COLO668 (cell line): ENCODE measurements at regions not wholly inside any gene's neighbourhood (a gene's known extent, or its start where the extent isn't known, plus 50 kb on each side); places are given as distances from the start of the nearest gene placed in this dataset.

Experiments used
- DNase-seq: peaks from one replicate; lab custom pipeline; 2025; ENCODE audit not compliant: unreplicated experiment; lab: John Stamatoyannopoulos, UW

- peak; percentile 22 for DNase-seq
These were observed 225.6 kb upstream of the CRY1 start for GRCh38 chr12:107318806-107319532.

DNA sequence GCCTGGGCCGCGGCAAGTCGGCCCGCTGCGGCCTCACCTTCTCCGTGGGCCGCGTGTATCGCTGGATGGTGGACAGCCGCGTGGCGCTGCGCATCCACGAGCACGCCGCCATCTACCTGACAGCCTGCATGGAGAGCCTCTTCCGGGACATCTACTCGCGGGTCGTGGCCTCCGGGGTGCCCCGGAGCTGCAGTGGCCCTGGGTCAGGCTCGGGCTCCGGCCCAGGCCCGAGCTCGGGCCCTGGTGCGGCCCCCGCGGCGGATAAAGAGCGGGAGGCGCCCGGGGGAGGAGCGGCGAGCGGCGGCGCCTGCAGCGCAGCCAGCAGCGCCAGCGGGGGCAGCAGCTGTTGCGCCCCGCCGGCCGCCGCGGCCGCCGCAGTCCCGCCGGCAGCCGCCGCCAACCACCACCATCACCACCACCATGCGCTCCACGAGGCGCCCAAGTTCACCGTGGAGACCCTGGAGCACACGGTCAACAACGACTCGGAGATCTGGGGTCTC is 226.2 kb upstream of the CRY1 start:
- DNase-seq: no peak

- DNase-seq: no peak
These were observed 226.9 kb upstream of the CRY1 start for GRCh38 chr12:107320033-107320928.

DNA sequence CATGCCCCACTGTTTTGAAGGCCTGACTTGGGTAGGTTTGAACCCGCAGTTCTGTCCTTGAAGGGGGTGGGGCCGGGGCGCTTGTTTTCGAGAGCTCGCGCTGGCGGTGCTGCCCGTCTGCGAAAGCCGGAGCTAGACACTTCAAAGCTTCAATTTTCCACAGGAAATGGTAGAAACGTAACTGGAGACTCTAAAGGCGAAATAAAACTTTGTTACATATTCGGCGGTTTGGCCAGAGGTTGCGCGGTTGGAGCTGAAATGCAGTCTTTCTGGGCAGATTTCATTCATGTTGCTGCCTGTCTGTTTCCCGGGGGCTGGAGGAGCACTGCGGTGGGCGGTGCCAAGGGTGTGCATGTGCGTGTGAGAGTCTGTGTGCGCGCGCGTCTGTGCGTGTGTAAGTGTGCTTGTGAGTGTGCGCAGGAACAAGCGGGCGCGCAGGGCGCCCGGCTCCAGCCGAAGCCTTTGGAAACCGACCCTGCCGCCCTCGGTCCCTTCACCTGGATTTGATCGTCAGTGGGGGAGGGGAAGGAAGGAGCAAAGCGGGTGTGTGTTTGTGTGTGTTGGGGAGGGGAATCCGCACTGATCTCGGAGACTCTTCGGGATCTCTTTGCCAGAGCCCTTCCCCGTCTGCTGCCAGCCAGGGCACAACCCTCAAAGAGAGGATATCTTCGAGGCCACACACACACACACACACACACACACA is 227.7 kb upstream of the CRY1 start:
- DNase-seq: no peak

DNA sequence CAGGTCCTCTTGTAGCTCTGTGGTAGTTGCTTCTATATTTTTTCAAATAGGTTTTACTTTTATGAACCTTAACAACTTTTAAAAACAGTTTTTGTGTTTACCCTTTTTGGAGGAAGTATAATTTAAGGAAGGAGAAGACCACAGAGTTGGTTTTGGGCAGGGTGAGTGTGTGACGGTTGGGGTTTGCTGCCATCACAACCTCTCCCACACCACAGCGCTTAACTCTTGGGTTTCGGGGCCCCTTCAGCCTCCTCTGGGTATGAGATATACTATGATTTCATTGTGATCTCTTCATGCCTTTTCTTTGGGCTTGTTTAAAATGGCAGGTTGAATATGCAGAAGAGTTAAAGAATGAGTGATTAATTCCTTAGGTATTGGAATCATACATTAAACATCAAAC is 228.7 kb upstream of the CRY1 start:
- DNase-seq: no peak

GRCh38 chr12:107325075-107325608 is 231.8 kb upstream of the CRY1 start:
- no peak for DNase-seq

DNA sequence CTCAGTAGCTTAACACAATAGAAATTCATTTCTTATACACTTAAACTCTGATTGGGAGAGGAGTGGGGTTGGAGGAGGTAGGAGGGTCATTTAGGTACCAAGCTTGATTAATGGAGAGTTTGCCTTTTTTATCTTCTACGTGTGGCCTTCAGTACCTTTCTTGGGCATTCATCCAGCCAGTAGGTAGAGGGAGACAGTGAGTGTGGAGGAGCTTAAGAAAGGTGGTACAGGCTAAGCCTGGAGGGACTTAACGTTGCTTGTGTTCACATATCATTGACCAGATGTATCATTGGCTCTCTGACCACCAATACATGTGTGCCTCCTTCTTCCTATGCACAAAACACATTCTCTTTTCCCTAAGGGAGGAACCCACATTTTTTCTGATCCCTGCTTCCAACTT is 232.9 kb upstream of the CRY1 start:
- DNase-seq: no peak

DNA sequence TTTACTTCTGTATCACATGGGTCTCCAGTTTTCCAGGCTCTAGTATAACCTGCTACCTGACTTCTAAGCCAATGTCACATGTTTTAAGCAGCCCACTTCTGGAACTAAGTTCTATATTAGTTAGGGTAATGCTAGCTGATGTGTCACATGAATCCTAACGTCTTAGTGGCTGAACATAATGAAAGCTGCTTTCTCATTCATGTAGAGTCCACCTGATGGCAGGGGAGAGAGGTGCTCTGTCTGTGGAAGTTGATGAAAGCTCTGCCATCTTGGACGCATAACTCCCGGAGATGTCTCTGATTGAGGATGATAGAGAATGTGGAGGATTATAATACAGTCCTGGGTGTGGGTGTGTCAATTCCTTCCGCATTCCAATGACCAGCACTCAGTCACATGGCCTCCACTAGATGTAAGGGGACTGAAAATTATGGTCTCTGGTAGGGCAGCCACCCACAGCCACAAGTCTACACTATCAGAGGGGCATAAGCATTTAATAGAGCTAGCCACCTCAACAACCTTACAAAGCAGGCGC is 234.4 kb upstream of the CRY1 start:
- DNase-seq: no peak

DNA sequence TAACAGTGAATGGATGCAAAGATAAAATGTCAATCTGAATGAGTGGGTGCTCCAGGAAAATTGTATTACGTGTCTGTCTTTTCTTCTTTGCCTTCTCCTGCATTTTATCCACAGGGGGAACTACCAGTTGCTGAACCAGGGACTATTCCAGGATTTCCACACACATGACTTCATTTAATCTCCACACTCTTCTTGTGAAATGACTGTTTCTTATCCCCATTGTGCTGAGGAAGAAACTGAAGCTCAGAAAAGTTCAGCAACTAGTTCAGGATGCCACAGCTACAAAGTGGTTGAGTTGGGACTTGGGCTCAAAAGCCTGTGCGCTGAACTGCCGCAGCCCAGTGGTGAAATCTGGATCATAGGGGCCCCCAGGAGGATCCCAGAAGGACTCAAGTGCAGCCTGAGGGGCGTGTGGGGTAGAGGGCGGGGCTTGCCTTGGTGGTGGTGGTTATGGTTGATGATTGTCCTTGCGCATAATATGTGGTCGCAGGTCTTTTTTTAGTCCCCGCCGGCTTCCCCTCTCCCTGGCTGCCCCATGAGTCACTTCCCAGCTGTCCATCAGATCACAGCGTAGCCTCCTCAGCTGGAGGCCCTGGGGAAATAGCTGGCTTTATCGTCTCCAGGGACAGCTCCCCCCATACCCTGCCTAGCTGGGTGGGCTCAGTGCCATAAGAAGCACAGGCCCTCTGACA is 235.2 kb upstream of the CRY1 start:
- no peak for DNase-seq

GRCh38 chr12:107329569-107330324 is 236.4 kb upstream of the CRY1 start:
- DNase-seq: no peak

DNA sequence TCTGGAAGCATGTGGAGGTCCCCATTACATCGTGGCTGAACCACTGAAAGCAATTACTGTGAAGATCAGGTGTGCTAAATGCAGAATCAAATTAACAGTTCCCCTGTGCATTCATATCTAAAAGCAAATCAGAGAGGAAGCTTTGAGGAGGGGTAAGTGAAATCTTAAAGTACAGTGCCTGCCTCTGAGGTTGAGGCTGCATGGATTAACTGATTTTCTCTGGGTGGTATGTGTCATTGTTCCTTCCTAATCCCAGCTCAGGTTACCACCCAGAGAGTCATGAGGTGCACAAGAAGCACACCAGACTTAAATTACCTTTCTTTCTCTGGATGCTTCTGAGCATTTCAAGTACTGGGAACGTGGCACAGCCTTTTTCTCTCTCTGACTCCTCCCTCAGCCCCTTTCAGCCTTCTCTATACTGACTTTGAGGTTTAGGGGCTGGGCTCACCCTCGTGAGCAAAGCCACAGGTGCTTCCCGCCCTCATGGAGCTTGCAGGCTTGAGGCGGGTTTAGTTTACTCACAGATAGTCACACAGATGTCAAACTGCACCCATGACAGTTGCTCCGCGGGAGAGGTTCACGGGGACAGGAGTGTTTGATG is 237.6 kb upstream of the CRY1 start:
- no peak for DNase-seq

DNA sequence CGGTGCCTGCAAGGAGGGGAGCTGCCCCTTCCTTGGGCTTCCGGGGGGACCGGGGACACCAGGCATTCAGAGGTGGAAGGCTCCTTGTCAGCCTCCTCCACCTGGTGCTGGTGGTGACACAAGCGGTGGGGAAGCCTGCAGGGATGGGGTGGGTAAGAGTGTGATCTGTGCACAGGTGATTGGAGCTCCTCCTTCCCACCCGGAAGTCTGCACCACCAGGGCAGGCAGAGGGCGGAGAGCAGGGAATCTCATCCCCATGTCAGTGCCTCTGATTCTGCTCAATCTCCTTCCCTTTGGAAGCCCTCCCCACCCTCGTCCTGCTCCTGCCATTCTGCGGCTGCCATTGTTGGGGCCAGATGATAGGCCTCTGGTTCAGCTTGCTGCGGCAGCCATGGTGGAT is 238.1 kb upstream of the CRY1 start:
- DNase-seq: no peak

DNA sequence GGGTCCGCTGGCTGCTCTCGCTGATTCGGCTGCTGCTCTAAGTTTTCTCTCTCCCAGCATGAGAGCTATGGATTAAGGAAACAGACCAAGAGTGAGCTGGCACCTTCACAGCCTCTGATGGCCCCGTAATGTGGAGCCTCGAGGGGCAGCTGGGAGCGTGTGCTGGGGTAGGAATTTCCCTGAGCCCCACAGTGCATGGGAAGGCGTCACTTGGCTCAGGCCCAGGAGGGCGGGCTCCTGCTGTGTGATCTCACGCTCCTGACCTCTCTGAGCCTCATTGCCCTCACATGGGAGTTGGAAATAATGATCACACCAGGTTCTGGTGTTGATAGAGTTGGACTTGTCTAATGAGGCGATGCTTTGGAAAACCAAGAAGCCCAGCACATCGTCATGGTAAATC is 238.6 kb upstream of the CRY1 start:
- DNase-seq: no peak

DNA sequence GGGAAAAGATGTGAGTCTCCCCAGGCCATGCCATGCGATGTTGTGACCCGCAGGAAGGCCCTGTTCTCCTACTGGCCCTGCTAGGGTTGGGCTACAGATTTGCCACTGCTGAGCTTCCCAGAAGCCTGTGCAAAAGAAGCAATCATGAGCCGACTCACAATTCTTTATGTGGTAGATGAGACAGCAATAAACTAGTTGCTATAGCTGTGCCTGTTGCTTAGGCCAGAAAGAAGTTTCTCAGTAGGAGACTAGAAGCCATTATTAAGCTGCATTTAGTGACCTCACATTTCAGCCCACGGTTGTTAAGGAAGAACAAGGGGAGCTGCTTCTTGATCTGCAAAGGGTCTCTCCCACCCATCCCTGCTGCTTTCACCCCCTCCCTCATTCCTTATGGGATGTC is 239.4 kb upstream of the CRY1 start:
- no peak for DNase-seq

DNA sequence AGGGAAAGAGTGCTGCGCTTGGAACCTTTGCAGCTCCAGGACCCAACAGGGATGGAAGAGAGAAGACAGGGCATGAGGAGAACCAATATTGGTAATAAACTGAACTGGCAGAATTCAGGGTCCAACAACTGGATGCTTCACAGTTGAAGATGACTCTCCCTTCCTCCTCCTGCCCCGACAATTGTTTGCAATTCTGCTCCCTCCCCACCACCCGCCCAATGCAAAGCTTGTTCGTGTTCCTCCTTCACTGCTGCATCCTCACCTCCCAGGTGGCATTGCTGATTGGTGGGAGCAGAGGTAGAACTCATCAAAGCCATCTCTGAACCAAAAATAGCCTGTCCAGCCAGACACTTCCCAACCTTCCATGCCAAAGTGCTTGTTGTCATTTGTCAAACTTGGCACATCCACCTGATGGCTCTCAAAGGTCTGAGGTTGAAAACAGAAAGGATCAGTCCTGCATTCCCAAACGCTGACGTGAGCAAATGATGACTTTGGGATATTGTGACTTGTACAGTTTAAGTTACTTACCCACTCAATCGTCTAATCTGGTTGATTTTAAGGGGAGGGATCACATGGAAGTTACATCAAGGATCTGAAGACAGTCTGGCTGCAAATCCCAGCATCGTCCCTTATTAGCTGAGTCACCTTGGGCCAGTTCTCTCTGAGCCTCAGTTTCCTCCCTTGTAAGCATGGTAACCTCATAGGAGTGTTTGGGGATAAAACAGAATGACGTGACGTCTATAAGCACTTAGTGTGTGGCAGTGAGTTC is 242.6 kb upstream of the CRY1 start:
- no peak for DNase-seq

DNA sequence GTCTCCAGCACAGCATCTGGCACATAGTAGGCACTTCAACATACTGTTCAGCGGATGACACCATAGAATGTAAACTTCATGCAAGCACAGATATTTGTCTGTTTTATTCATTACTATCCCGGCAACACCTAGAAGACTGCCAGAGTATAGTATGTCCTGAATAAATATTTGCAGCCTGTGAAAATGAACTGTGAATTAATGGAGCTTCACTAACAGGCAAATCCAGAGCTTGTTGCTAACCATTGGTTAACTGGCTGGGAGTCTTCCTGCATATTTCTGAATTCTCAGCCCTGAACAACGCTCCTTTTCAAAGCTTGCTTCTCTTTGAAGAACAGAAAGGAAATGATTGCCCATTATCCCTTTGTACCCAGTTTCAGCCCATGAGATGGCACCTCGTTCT is 243.3 kb upstream of the CRY1 start:
- DNase-seq: no peak

DNA sequence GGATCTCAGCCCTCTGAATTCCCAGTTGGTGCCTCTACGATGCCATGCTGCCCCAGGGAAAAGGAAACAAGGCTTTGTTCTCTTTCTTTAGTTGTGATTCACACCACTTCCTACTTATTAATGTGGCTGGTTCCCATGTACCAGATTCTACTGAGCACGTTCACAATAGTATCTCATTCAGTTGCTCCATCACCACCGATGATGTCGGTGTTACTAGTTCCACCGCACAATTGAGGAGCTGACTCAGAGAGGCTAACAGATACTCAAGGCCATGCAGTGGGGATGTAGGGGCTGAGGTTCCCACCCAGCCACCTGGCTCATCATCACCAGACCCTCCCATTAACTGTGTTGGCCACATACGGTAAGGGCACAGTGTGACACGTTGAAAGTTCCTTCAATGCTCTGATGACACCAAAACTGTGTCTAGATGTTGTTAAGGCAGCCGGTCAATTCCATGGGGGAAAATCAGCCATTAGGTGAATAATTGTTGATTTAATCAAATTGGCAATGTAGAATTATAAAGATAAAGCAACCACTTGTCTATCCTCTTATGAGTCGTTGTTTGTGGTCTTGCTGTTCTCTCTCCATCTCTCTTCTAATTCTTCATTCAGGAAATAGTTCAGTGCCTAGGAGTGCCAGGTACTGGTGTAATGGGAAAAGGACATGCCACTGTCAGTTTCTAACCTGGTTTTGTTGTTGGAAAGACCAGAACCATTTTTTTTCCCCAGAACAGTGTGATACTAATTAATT is 244.2 kb upstream of the CRY1 start:
- no peak for DNase-seq

DNA sequence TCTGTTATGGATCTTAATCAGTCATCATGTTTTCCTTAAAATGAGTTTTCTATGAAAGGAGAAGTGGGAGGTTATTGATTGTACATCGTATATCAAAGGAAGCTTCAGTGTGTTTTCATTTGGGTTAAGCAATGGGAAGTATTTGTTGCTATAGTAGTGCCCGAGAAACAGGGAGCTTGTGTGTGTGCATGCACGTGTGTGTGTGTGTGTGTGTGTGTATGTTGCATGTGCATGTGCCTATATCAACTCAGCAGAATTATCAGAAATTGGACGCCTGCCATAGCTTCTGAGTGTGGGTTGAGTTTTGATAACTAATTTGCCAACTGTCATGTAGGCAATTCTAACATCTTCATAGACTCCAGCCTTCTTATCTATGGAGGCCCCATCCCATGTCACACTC is 246.1 kb upstream of the CRY1 start:
- DNase-seq: no peak
